ENCODE measurements at regions not wholly inside any gene's neighbourhood (a gene's known extent, or its start where the extent isn't known, plus 50 kb on each side); places are given as distances from the start of the nearest gene placed in this dataset.

- no peaks in the 10 kb centered on the region for H3K36me3 ChIP-seq (ENCODE audit: control insufficient read depth in 2 of 2, insufficient read depth in 2 of 2, low read length in 1 of 2)
- H3K4me1 ChIP-seq (ENCODE audit: control insufficient read depth in 2 of 2, insufficient read depth in 2 of 2, low read length in 1 of 2), result no peaks in the 10 kb centered on the region
- H3K27me3 ChIP-seq (ENCODE audit: control insufficient read depth in 1 of 2, insufficient read depth in 2 of 2, low read length in 2 of 2), result no peaks in the 10 kb centered on the region
- H3K27ac ChIP-seq (ENCODE audit: low read depth in 2 of 2, low read length in 1 of 2), result no peak overlapping the region
- H3K9me3 ChIP-seq (ENCODE audit: control insufficient read depth in 2 of 2, insufficient read depth in 1 of 2, low read depth in 1 of 2, low read length in 1 of 2), result no peaks in the 10 kb centered on the region
- no peak overlapping the region for H3K4me3 ChIP-seq (ENCODE audit: low read depth in 1 of 2, low read length in 2 of 2)
These were observed 73.8 kb downstream of the CBLN2 start for GRCh38 chr18:72470391-72470790.

GRCh38 chr18:72468021-72468710 is 76.0 kb downstream of the CBLN2 start:
- no peaks in the 10 kb centered on the region for H3K27me3 ChIP-seq (ENCODE audit: control insufficient read depth in 1 of 2, insufficient read depth in 2 of 2, low read length in 2 of 2)
- WGBS, 2 donors, result 56 to 62% methylated on average over 4 of the region's 4 CpGs

GRCh38 chr18:72460210-72460680 is 83.9 kb downstream of the CBLN2 start:
- 44 to 50% methylated on average over 1 of the region's 1 CpG for WGBS, 2 donors
- Histone ChIP-seq H3K27me3 (ENCODE audit: control insufficient read depth in 1 of 2, insufficient read depth in 2 of 2, low read length in 2 of 2) (no peaks in the 10 kb centered on the region), H3K27ac (ENCODE audit: low read depth in 2 of 2, low read length in 1 of 2) (no peak overlapping the region), H3K9me3 (ENCODE audit: control insufficient read depth in 2 of 2, insufficient read depth in 1 of 2, low read depth in 1 of 2, low read length in 1 of 2) (peaks cover 0 to 4% of the 10 kb centered on the region in 2 donors), H3K4me3 (ENCODE audit: low read depth in 1 of 2, low read length in 2 of 2) (no peak overlapping the region), H3K36me3 (ENCODE audit: control insufficient read depth in 2 of 2, insufficient read depth in 2 of 2, low read length in 1 of 2) (no peaks in the 10 kb centered on the region), H3K4me1 (ENCODE audit: control insufficient read depth in 2 of 2, insufficient read depth in 2 of 2, low read length in 1 of 2) (no peaks in the 10 kb centered on the region)

More at GRCh38 chr18:72468021-72468710, 76.0 kb downstream of the CBLN2 start:
- Histone ChIP-seq H3K36me3 (ENCODE audit: control insufficient read depth in 2 of 2, insufficient read depth in 2 of 2, low read length in 1 of 2) (no peaks in the 10 kb centered on the region), H3K4me1 (ENCODE audit: control insufficient read depth in 2 of 2, insufficient read depth in 2 of 2, low read length in 1 of 2) (no peaks in the 10 kb centered on the region), H3K9me3 (ENCODE audit: control insufficient read depth in 2 of 2, insufficient read depth in 1 of 2, low read depth in 1 of 2, low read length in 1 of 2) (no peaks in the 10 kb centered on the region), H3K27ac (ENCODE audit: low read depth in 2 of 2, low read length in 1 of 2) (no peak overlapping the region), H3K4me3 (ENCODE audit: low read depth in 1 of 2, low read length in 2 of 2) (no peak overlapping the region)

- Histone ChIP-seq H3K27ac (ENCODE audit: low read depth in 2 of 2, low read length in 1 of 2) (no peak overlapping the region), H3K9me3 (ENCODE audit: control insufficient read depth in 2 of 2, insufficient read depth in 1 of 2, low read depth in 1 of 2, low read length in 1 of 2) (peaks cover 0 to 4% of the 10 kb centered on the region in 2 donors), H3K27me3 (ENCODE audit: control insufficient read depth in 1 of 2, insufficient read depth in 2 of 2, low read length in 2 of 2) (no peaks in the 10 kb centered on the region), H3K4me1 (ENCODE audit: control insufficient read depth in 2 of 2, insufficient read depth in 2 of 2, low read length in 1 of 2) (no peaks in the 10 kb centered on the region), H3K36me3 (ENCODE audit: control insufficient read depth in 2 of 2, insufficient read depth in 2 of 2, low read length in 1 of 2) (no peaks in the 10 kb centered on the region), H3K4me3 (ENCODE audit: low read depth in 1 of 2, low read length in 2 of 2) (no peak overlapping the region)
These were observed 85.9 kb downstream of the CBLN2 start for GRCh38 chr18:72458271-72458670.

DNA sequence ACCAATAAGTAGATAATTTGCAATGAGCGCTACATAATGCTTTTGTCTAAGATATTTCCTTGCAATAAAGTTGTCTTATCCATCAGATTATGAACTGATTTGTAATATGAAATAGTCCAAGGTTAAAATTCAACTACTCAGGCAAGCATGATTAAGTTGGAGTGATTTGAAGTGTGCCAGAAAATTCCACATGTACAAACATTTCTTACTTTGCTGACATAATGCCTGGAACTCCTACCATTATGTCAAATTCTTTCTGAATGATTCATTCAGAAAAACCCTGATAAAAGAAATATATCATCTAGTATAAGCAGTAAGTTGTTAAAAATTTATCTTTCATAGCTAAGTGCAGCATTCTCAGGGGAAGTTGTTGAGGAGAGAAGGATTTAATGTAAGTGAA is 87.3 kb downstream of the CBLN2 start:
- 79 to 85% methylated on average over 1 of the region's 1 CpG for WGBS, 2 donors
- H3K36me3 ChIP-seq (ENCODE audit: control insufficient read depth in 2 of 2, insufficient read depth in 2 of 2, low read length in 1 of 2), result no peaks in the 10 kb centered on the region
- no peak overlapping the region for H3K27ac ChIP-seq (ENCODE audit: low read depth in 2 of 2, low read length in 1 of 2)
- no peak overlapping the region for H3K4me3 ChIP-seq (ENCODE audit: low read depth in 1 of 2, low read length in 2 of 2)
- no peaks in the 10 kb centered on the region for H3K4me1 ChIP-seq (ENCODE audit: control insufficient read depth in 2 of 2, insufficient read depth in 2 of 2, low read length in 1 of 2)
- no peaks in the 10 kb centered on the region for H3K27me3 ChIP-seq (ENCODE audit: control insufficient read depth in 1 of 2, insufficient read depth in 2 of 2, low read length in 2 of 2)
- H3K9me3 ChIP-seq (ENCODE audit: control insufficient read depth in 2 of 2, insufficient read depth in 1 of 2, low read depth in 1 of 2, low read length in 1 of 2), result peaks cover 0 to 4% of the 10 kb centered on the region in 2 donors

GRCh38 chr18:72452328-72452727 is 91.8 kb downstream of the CBLN2 start:
- no peaks in the 10 kb centered on the region for H3K9me3 ChIP-seq (ENCODE audit: control insufficient read depth in 2 of 2, insufficient read depth in 1 of 2, low read depth in 1 of 2, low read length in 1 of 2)

DNA sequence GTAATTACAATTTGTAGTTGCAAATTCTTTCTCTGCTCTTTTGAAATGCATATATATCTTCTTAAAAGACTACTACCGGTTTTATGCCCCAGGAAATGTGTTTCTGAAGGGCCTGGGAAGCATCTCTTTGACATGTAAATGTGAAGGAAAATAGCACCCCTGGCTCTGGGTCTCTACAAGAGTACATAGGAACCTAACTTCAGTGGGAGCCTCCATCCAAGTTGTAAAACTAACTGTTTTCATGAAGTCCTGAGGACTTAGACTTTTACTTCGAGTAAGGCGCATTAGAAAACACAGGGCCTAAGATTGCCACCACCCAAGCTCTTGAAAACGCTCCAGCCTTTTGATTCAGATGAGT is 99.4 kb downstream of the CBLN2 start:
- H3K4me1 ChIP-seq (ENCODE audit: control insufficient read depth in 2 of 2, insufficient read depth in 2 of 2, low read length in 1 of 2), result no peaks in the 10 kb centered on the region
- WGBS, 2 donors, result 29 to 51% methylated on average over 4 of the region's 4 CpGs

More at GRCh38 chr18:72452328-72452727, 91.8 kb downstream of the CBLN2 start:
- Histone ChIP-seq H3K27me3 (ENCODE audit: control insufficient read depth in 1 of 2, insufficient read depth in 2 of 2, low read length in 2 of 2) (no peaks in the 10 kb centered on the region), H3K36me3 (ENCODE audit: control insufficient read depth in 2 of 2, insufficient read depth in 2 of 2, low read length in 1 of 2) (no peaks in the 10 kb centered on the region), H3K4me1 (ENCODE audit: control insufficient read depth in 2 of 2, insufficient read depth in 2 of 2, low read length in 1 of 2) (no peaks in the 10 kb centered on the region), H3K4me3 (ENCODE audit: low read depth in 1 of 2, low read length in 2 of 2) (no peak overlapping the region), H3K27ac (ENCODE audit: low read depth in 2 of 2, low read length in 1 of 2) (no peak overlapping the region)
- 73 to 78% methylated on average over 6 of the region's 6 CpGs for WGBS, 2 donors

DNA sequence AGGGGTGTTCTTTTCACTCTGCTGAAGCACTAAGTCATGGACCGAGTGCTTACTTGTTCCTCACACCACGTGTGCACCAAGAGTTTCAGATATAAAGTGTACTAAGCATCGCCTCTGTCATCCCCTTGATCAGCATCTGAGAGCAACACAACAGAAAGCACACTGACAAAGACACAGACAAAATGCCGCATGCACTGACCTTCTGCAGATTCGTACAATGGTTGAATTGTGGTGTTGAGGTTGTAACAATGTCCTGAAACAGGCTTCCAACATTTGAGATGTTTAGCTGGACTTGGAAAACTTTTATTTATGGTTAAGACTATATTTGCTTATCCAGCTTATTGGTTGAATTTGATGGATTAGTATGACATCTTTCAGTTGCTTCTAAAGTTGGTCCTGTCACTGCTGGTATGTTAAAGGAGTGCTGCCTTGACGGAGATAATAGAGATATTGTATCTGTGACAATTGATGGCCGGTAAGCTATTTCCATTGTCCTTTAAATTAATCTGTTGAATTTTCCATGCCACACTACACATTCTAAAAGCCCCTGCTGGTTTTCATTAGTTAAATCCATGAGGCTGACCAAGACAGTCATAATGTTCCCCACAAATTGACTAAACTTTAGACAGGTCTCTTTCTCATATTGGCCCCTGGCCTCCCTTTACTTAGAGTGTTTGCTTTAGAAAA is 99.9 kb downstream of the CBLN2 start:
- H3K4me3 ChIP-seq (ENCODE audit: low read depth in 1 of 2, low read length in 2 of 2), result no peak overlapping the region
- H3K36me3 ChIP-seq (ENCODE audit: control insufficient read depth in 2 of 2, insufficient read depth in 2 of 2, low read length in 1 of 2), result no peaks in the 10 kb centered on the region
- WGBS, 2 donors, result 56 to 59% methylated on average over 7 of the region's 7 CpGs
- H3K27me3 ChIP-seq (ENCODE audit: control insufficient read depth in 1 of 2, insufficient read depth in 2 of 2, low read length in 2 of 2), result no peaks in the 10 kb centered on the region
- H3K27ac ChIP-seq (ENCODE audit: low read depth in 2 of 2, low read length in 1 of 2), result no peak overlapping the region
- H3K4me1 ChIP-seq (ENCODE audit: control insufficient read depth in 2 of 2, insufficient read depth in 2 of 2, low read length in 1 of 2), result no peaks in the 10 kb centered on the region
- no peaks in the 10 kb centered on the region for H3K9me3 ChIP-seq (ENCODE audit: control insufficient read depth in 2 of 2, insufficient read depth in 1 of 2, low read depth in 1 of 2, low read length in 1 of 2)

More for the DNA sequence above, 99.4 kb downstream of the CBLN2 start:
- H3K27ac ChIP-seq (ENCODE audit: low read depth in 2 of 2, low read length in 1 of 2), result no peak overlapping the region
- no peaks in the 10 kb centered on the region for H3K36me3 ChIP-seq (ENCODE audit: control insufficient read depth in 2 of 2, insufficient read depth in 2 of 2, low read length in 1 of 2)
- H3K27me3 ChIP-seq (ENCODE audit: control insufficient read depth in 1 of 2, insufficient read depth in 2 of 2, low read length in 2 of 2), result no peaks in the 10 kb centered on the region
- no peaks in the 10 kb centered on the region for H3K9me3 ChIP-seq (ENCODE audit: control insufficient read depth in 2 of 2, insufficient read depth in 1 of 2, low read depth in 1 of 2, low read length in 1 of 2)
- H3K4me3 ChIP-seq (ENCODE audit: low read depth in 1 of 2, low read length in 2 of 2), result no peak overlapping the region

DNA sequence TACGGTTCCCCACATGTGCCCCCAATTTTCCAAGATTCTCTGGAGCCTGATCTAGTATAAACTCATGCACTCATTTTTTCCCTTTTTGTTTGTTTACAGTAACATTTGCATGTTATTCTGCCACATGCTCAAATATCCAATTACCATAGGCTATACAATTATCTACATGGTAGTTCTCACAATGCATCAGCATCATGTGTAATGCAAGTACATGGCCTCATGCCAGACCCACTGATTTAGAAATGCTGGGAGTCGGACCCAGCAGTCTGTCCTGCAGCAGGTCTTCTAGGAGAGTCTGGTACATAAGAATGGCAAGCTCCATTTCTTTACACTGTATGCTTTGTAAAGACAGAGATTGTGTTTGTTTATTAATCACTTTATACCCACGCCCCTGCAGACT is 107.7 kb downstream of the CBLN2 start:
- H3K9me3 ChIP-seq (ENCODE audit: control insufficient read depth in 2 of 2, insufficient read depth in 1 of 2, low read depth in 1 of 2, low read length in 1 of 2), result no peaks in the 10 kb centered on the region
- 41% methylated on average over 3 of the region's 3 CpGs for WGBS, 2 donors
- no peak overlapping the region for H3K27ac ChIP-seq (ENCODE audit: low read depth in 2 of 2, low read length in 1 of 2)
- no peaks in the 10 kb centered on the region for H3K27me3 ChIP-seq (ENCODE audit: control insufficient read depth in 1 of 2, insufficient read depth in 2 of 2, low read length in 2 of 2)
- H3K36me3 ChIP-seq (ENCODE audit: control insufficient read depth in 2 of 2, insufficient read depth in 2 of 2, low read length in 1 of 2), result no peaks in the 10 kb centered on the region
- no peaks in the 10 kb centered on the region for H3K4me1 ChIP-seq (ENCODE audit: control insufficient read depth in 2 of 2, insufficient read depth in 2 of 2, low read length in 1 of 2)
- H3K4me3 ChIP-seq (ENCODE audit: low read depth in 1 of 2, low read length in 2 of 2), result no peak overlapping the region

DNA sequence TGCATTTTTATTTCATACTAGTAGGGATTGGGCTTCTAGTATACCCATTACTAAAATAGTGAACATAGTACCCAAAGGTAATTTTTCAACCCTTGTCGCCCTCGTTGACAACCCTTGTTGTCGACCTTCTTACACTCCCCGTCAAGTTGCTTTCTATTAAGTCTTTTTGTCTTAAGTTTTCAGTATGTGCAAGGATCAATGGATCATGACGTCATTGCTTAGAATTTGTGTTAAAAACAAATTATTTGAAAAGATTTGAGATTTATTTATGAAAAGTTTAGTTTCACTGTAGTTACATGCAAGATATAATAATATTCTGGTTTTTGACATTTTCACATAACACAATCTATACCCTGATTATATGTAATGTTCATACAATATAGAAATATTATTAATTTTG is 110.4 kb downstream of the CBLN2 start:
- Histone ChIP-seq H3K9me3 (ENCODE audit: control insufficient read depth in 2 of 2, insufficient read depth in 1 of 2, low read depth in 1 of 2, low read length in 1 of 2) (peaks cover 0 to 7% of the 10 kb centered on the region in 2 donors), H3K27ac (ENCODE audit: low read depth in 2 of 2, low read length in 1 of 2) (no peak overlapping the region), H3K36me3 (ENCODE audit: control insufficient read depth in 2 of 2, insufficient read depth in 2 of 2, low read length in 1 of 2) (no peaks in the 10 kb centered on the region), H3K4me3 (ENCODE audit: low read depth in 1 of 2, low read length in 2 of 2) (no peak overlapping the region), H3K27me3 (ENCODE audit: control insufficient read depth in 1 of 2, insufficient read depth in 2 of 2, low read length in 2 of 2) (no peaks in the 10 kb centered on the region), H3K4me1 (ENCODE audit: control insufficient read depth in 2 of 2, insufficient read depth in 2 of 2, low read length in 1 of 2) (no peaks in the 10 kb centered on the region)
- 86% methylated on average over 5 of the region's 5 CpGs for WGBS, 2 donors
